ENCODE measurements at regions not wholly inside any gene's neighbourhood (a gene's known extent, or its start where the extent isn't known, plus 50 kb on each side); places are given as distances from the start of the nearest gene placed in this dataset.

DNA sequence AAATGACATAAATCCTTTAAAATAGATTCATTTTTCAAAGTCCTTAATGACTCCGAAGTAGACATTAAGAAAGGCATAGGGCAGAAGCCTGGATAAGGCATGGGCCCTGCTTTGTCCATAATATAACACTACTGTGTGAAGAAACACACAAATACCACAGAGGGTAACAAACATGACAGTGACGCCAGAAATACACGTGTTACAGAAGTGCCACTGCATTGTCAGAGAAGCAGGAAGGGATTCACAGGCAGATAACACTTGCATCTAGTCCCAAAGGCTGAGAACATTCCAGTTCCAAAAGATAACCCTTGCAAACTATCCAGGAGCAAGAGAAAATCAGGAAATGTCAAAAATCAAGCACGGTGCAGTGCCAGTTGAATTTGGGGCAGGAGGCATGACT is 633.2 kb downstream of the LIG4 start:
- Histone ChIP-seq H3K27me3 (ENCODE audit: control insufficient read depth in 3 of 3, insufficient read depth in 3 of 3, low read length in 2 of 3) (no peaks in the 10 kb centered on the region), H3K4me1 (ENCODE audit: control insufficient read depth in 5 of 5, insufficient read depth in 5 of 5, low read length in 5 of 5) (peaks cover 0 to 6% (median 0%) of the 10 kb centered on the region in 5 donors), H3K9ac (ENCODE audit: insufficient read depth in 1 of 2, low read length in 2 of 2) (no peak overlapping the region), H3K27ac (ENCODE audit: low read depth in 1 of 2, low read length in 1 of 2) (no peak overlapping the region), H3K9me3 (ENCODE audit: control insufficient read depth in 4 of 4, insufficient read depth in 3 of 4, low read length in 3 of 4) (no peaks in the 10 kb centered on the region), H3K36me3 (ENCODE audit: control insufficient read depth in 4 of 4, insufficient read depth in 4 of 4, low read length in 4 of 4) (no peaks in the 10 kb centered on the region), H3K4me3 (no peak overlapping the region)
- ATAC-seq (ENCODE audit: insufficient read depth, low FRiP score) (no peak), DNase-seq (no peak)
- TF ChIP-seq, protein P1, sequence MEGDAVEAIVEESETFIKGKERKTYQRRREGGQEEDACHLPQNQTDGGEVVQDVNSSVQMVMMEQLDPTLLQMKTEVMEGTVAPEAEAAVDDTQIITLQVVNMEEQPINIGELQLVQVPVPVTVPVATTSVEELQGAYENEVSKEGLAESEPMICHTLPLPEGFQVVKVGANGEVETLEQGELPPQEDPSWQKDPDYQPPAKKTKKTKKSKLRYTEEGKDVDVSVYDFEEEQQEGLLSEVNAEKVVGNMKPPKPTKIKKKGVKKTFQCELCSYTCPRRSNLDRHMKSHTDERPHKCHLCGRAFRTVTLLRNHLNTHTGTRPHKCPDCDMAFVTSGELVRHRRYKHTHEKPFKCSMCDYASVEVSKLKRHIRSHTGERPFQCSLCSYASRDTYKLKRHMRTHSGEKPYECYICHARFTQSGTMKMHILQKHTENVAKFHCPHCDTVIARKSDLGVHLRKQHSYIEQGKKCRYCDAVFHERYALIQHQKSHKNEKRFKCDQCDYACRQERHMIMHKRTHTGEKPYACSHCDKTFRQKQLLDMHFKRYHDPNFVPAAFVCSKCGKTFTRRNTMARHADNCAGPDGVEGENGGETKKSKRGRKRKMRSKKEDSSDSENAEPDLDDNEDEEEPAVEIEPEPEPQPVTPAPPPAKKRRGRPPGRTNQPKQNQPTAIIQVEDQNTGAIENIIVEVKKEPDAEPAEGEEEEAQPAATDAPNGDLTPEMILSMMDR (IDR thresholded peaks at IDR 0.05; ENCODE audit: control extremely low read depth, extremely low read depth): no peak
- WGBS, 2 donors: 82 to 83% methylated on average over 4 of the region's 4 CpGs

DNA sequence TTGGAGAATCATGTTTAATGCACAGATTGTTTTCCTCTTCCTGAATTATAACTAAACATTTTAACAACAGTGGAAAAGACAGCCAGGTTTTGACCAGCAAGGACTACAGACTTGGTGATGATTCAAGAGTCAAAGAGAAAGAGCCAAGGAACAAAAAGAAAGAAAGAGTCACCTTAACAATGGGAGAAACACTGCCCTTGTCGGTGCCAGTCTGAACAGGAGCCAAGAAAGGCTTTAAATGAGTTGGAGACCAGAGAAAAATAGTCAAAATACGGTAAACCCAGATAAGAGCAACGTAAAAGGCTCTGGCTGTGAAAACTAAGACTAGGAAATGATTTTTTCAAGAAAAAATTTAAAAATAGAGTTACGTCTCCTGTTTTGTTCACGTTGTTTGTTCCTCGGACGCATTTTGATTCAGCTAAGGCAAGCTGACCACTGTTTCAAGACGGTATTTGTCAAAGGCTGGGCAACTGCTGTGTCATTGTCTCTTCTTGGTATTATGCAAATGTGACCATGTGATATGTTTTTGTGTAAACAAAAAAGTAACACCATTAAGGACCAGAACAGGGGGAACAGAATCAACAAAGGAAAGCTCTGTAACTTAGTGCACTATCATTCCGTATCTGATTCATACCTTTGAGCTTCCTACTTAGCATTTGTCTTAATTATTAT is 634.5 kb downstream of the LIG4 start:
- WGBS, 2 donors: 79 to 82% methylated on average over 9 of the region's 9 CpGs
- TF ChIP-seq, protein P1 (IDR thresholded peaks at IDR 0.05; ENCODE audit: control extremely low read depth, extremely low read depth): no peak

DNA sequence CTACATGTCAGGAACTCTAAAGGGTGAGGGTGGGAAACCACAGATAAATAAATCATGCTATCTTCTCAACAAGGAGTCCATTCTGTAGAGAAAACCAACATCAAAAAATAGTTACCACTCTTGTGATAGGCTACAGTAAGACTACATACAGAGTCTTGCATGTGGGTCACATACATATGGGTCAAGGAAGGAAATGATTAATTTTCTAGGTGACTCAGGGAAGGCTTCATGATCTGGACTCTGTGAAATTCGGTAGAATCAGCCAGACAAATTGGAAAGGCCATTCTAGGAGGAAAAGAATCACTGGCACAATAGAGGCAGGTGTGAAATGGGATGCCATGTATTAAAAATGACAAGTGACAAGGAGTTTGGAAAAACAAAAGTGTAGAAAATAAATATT is 638.9 kb downstream of the LIG4 start:
- Histone ChIP-seq H3K27ac (ENCODE audit: low read depth in 1 of 2, low read length in 1 of 2) (no peak overlapping the region), H3K9me3 (ENCODE audit: control insufficient read depth in 4 of 4, insufficient read depth in 3 of 4, low read length in 3 of 4) (no peaks in the 10 kb centered on the region), H3K9ac (ENCODE audit: insufficient read depth in 1 of 2, low read length in 2 of 2) (no peak overlapping the region), H3K36me3 (ENCODE audit: control insufficient read depth in 4 of 4, insufficient read depth in 4 of 4, low read length in 4 of 4) (no peaks in the 10 kb centered on the region), H3K4me1 (ENCODE audit: control insufficient read depth in 5 of 5, insufficient read depth in 5 of 5, low read length in 5 of 5) (peaks cover 0 to 6% (median 0%) of the 10 kb centered on the region in 5 donors), H3K27me3 (ENCODE audit: control insufficient read depth in 3 of 3, insufficient read depth in 3 of 3, low read length in 2 of 3) (no peaks in the 10 kb centered on the region), H3K4me3 (no peak overlapping the region)
- TF ChIP-seq, protein P1 (IDR thresholded peaks at IDR 0.05; ENCODE audit: control extremely low read depth, extremely low read depth): no peak
- WGBS, 2 donors: 49 to 53% methylated on average over 1 of the region's 1 CpG
- DNase-seq (no peak), ATAC-seq (ENCODE audit: insufficient read depth, low FRiP score) (no peak)

More for the DNA sequence above, 634.5 kb downstream of the LIG4 start:
- Histone ChIP-seq H3K4me1 (ENCODE audit: control insufficient read depth in 5 of 5, insufficient read depth in 5 of 5, low read length in 5 of 5) (peaks cover 0 to 6% (median 0%) of the 10 kb centered on the region in 5 donors), H3K27me3 (ENCODE audit: control insufficient read depth in 3 of 3, insufficient read depth in 3 of 3, low read length in 2 of 3) (no peaks in the 10 kb centered on the region), H3K9me3 (ENCODE audit: control insufficient read depth in 4 of 4, insufficient read depth in 3 of 4, low read length in 3 of 4) (no peaks in the 10 kb centered on the region), H3K36me3 (ENCODE audit: control insufficient read depth in 4 of 4, insufficient read depth in 4 of 4, low read length in 4 of 4) (no peaks in the 10 kb centered on the region), H3K27ac (ENCODE audit: low read depth in 1 of 2, low read length in 1 of 2) (no peak overlapping the region), H3K9ac (ENCODE audit: insufficient read depth in 1 of 2, low read length in 2 of 2) (no peak overlapping the region), H3K4me3 (no peak overlapping the region)
- DNase-seq (no peak), ATAC-seq (ENCODE audit: insufficient read depth, low FRiP score) (no peak)

Measured in lung (tissue), 11 donors.